ENCODE measurements at regions not wholly inside any gene's neighbourhood (a gene's known extent, or its start where the extent isn't known, plus 50 kb on each side); places are given as distances from the start of the nearest gene placed in this dataset.

- TF ChIP-seq CTCF (CRISPR knock-in tag; IDR thresholded peaks at IDR 0.05) (peak; percentile 88), POLR2G (IDR thresholded peaks at IDR 0.05; ENCODE audit: low read depth, low read length) (no peak), SIX4 (CRISPR knock-in tag; IDR thresholded peaks at IDR 0.05) (no peak), SOX5 (CRISPR knock-in tag; IDR thresholded peaks at IDR 0.05; ENCODE audit: borderline replicate concordance) (peak; percentile 51), ZFP36 (IDR thresholded peaks at IDR 0.05; ENCODE audit: borderline replicate concordance, low read depth, low read length, partially characterized antibody) (peak; percentile 59), HOXA5 (CRISPR knock-in tag; IDR thresholded peaks at IDR 0.05) (peak; percentile 60; the same call in 1 of the 2 replicates), ATF3 (CRISPR knock-in tag; IDR thresholded peaks at IDR 0.05) (no peak), TBP (CRISPR knock-in tag; IDR thresholded peaks at IDR 0.05) (no peak), HOMEZ (CRISPR knock-in tag; IDR thresholded peaks at IDR 0.05; ENCODE audit: low read depth) (no peak; the same call in 1 of the 2 replicates), ZBTB38 (CRISPR knock-in tag; IDR thresholded peaks at IDR 0.05) (no peak), ZNF773 (CRISPR knock-in tag; IDR thresholded peaks at IDR 0.05; ENCODE audit: borderline replicate concordance) (no peak), MYPOP (CRISPR knock-in tag; IDR thresholded peaks at IDR 0.05) (no peak), SMAD1 (CRISPR knock-in tag; IDR thresholded peaks at IDR 0.05; ENCODE audit: borderline replicate concordance, low read depth) (no peak), KDM6A (CRISPR knock-in tag; IDR thresholded peaks at IDR 0.05; ENCODE audit: low read depth) (no peak), ZNF253 (CRISPR knock-in tag; IDR thresholded peaks at IDR 0.05; ENCODE audit: borderline replicate concordance) (no peak), ZNF296 (CRISPR knock-in tag; conservative IDR thresholded peaks at IDR 0.05) (no peak), RXRB (CRISPR knock-in tag; IDR thresholded peaks at IDR 0.05; ENCODE audit: borderline replicate concordance) (peak; percentile 38), ASH2L (IDR thresholded peaks at IDR 0.05; ENCODE audit: insufficient read length, low read depth, low read length) (peak; percentile 47), CEBPG (CRISPR knock-in tag; IDR thresholded peaks at IDR 0.05) (peak; percentile 29; the same call in 1 of the 2 replicates), HHEX (CRISPR knock-in tag; IDR thresholded peaks at IDR 0.05) (no peak), HOXA3 (CRISPR knock-in tag; IDR thresholded peaks at IDR 0.05) (0 out of 2 replicates have a peak, but pooled peaks have one; percentile 39), BCL6 (CRISPR knock-in tag; IDR thresholded peaks at IDR 0.05) (peak; percentile 18; the same call in 1 of the 2 replicates), ISL2 (CRISPR knock-in tag; IDR thresholded peaks at IDR 0.05) (peak; percentile 42; the same call in 1 of the 2 replicates), ELF3 (CRISPR knock-in tag; IDR thresholded peaks at IDR 0.05) (peak; percentile 50; the same call in 1 of the 2 replicates), SOX13 (IDR thresholded peaks at IDR 0.05) (no peak), SOX13 (CRISPR knock-in tag; conservative IDR thresholded peaks at IDR 0.05 in 1 of 2, IDR thresholded peaks at IDR 0.05 in 1 of 2) (peak in 1 of 2 experiments; percentile 18; a peak in 1 of 4 replicates), NR2F1 (CRISPR knock-in tag; IDR thresholded peaks at IDR 0.05) (no peak), MED1 (CRISPR knock-in tag; IDR thresholded peaks at IDR 0.05) (peak; percentile 52), ZNF546 (CRISPR knock-in tag; conservative IDR thresholded peaks at IDR 0.05) (no peak)
Observed at GRCh38 chr2:216777637-216778273, 82.1 kb downstream of the TNP1 start (continued).

All from HepG2 (cell line).